IMR-90 (cell line): ENCODE measurements at regions not wholly inside any gene's neighbourhood (a gene's known extent, or its start where the extent isn't known, plus 50 kb on each side); places are given as distances from the start of the nearest gene placed in this dataset.

Experiments used
- CEBPB ChIP-seq: IDR thresholded peaks from 2 replicates; pipeline ENCODE4 v1.6.1; 2012; ENCODE audit warnings: low read depth, low read length, improper control_type of control experiment
- MAZ ChIP-seq: IDR thresholded peaks from 2 replicates; pipeline ENCODE4 v1.6.1; 2012; ENCODE audit warnings: low read depth, mild to moderate bottlenecking, low read length, improper control_type of control experiment, moderate library complexity, borderline replicate concordance
- POLR2A ChIP-seq: IDR thresholded peaks from 2 replicates; pipeline ENCODE4 v1.6.1; 2012; ENCODE audit warnings: mild to moderate bottlenecking, low read depth, low read length
- RAD21 ChIP-seq: IDR thresholded peaks from 2 replicates; pipeline ENCODE4 v1.6.1; 2012; ENCODE audit warnings: low read length, improper control_type of control experiment
- RCOR1 ChIP-seq: IDR thresholded peaks from 2 replicates; pipeline ENCODE4 v1.6.1; 2012; ENCODE audit warnings: mild to moderate bottlenecking, low read length, improper control_type of control experiment; ENCODE audit not compliant: insufficient replicate concordance
- RFX5 ChIP-seq: IDR thresholded peaks from 2 replicates; pipeline ENCODE4 v1.8.0; 2012; ENCODE audit warnings: low read depth, mild to moderate bottlenecking, low read length, moderate library complexity
- SMC3 ChIP-seq: fragments of 150-350 bp; IDR thresholded peaks from 2 replicates; pipeline ENCODE4 v1.6.1; 2016; ENCODE audit warnings: low read depth, mild to moderate bottlenecking, antibody characterized with exemption, low read length, moderate library complexity
- TF ChIP-seq, protein P1 (sequence below): conservative IDR thresholded peaks from 2 replicates; pipeline ENCODE4 v1.5.1; 2012; ENCODE audit warnings: mild to moderate bottlenecking, low read depth, low read length, improper control_type of control experiment
- TF ChIP-seq, protein P2 (sequence below): fragments of 150-350 bp; IDR thresholded peaks from 2 replicates; pipeline ENCODE4 v1.6.1; 2016; ENCODE audit warnings: low read depth, mild to moderate bottlenecking, low read length, moderate library complexity, borderline replicate concordance
- TF ChIP-seq, protein P3 (sequence below): fragments of 150-350 bp; IDR thresholded peaks from 2 replicates; pipeline ENCODE4 v1.6.1; 2017; ENCODE audit warnings: mild to moderate bottlenecking, antibody characterized with exemption, low read length, low read depth

DNA sequence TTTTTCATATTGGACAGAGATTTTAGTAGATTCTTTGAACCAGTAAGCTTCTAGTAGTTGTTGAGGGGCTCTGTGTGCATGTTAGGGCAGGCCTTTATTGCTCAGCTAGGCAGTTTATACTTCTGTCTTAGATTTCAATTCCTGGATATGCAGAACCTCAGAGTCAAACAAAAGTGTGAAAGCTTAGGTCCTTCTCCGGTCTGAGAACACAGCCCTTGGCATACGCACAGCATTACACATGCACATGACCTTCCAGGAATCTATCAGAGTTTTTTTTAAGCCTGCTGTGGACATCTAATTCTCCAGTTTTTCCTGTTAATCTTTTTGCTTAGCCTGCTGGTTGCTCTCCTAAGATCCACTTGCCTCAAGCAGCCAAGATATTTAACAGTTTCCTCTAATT, 77.9 kb upstream of the KL start:
- TF ChIP-seq, protein P1, sequence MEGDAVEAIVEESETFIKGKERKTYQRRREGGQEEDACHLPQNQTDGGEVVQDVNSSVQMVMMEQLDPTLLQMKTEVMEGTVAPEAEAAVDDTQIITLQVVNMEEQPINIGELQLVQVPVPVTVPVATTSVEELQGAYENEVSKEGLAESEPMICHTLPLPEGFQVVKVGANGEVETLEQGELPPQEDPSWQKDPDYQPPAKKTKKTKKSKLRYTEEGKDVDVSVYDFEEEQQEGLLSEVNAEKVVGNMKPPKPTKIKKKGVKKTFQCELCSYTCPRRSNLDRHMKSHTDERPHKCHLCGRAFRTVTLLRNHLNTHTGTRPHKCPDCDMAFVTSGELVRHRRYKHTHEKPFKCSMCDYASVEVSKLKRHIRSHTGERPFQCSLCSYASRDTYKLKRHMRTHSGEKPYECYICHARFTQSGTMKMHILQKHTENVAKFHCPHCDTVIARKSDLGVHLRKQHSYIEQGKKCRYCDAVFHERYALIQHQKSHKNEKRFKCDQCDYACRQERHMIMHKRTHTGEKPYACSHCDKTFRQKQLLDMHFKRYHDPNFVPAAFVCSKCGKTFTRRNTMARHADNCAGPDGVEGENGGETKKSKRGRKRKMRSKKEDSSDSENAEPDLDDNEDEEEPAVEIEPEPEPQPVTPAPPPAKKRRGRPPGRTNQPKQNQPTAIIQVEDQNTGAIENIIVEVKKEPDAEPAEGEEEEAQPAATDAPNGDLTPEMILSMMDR: no peak
- TF ChIP-seq CEBPB (no peak), POLR2A (no peak), RFX5 (no peak), RAD21 (no peak), SMC3 (no peak), MAZ (no peak), RCOR1 (no peak)
- TF ChIP-seq, protein P2, sequence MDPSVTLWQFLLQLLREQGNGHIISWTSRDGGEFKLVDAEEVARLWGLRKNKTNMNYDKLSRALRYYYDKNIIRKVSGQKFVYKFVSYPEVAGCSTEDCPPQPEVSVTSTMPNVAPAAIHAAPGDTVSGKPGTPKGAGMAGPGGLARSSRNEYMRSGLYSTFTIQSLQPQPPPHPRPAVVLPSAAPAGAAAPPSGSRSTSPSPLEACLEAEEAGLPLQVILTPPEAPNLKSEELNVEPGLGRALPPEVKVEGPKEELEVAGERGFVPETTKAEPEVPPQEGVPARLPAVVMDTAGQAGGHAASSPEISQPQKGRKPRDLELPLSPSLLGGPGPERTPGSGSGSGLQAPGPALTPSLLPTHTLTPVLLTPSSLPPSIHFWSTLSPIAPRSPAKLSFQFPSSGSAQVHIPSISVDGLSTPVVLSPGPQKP: no peak
- TF ChIP-seq, protein P3, sequence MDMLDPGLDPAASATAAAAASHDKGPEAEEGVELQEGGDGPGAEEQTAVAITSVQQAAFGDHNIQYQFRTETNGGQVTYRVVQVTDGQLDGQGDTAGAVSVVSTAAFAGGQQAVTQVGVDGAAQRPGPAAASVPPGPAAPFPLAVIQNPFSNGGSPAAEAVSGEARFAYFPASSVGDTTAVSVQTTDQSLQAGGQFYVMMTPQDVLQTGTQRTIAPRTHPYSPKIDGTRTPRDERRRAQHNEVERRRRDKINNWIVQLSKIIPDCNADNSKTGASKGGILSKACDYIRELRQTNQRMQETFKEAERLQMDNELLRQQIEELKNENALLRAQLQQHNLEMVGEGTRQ: no peak
